CD8-positive, alpha-beta memory T cell (primary cell): ENCODE measurements at regions not wholly inside any gene's neighbourhood (a gene's known extent, or its start where the extent isn't known, plus 50 kb on each side); places are given as distances from the start of the nearest gene placed in this dataset.

Experiments used
- CTCF ChIA-PET: fragments of 350-600 bp; sonication (Branson Sonifier 250); formaldehyde crosslinking; loops from one replicate; lab custom pipeline; 2021; ENCODE audit warnings: antibody characterized with exemption; lab: Charles Lee
- POLR2A ChIA-PET: fragments of 350-600 bp; sonication (Branson Sonifier 250); formaldehyde crosslinking; loops from one replicate; lab custom pipeline; 2021; ENCODE audit warnings: antibody characterized with exemption; lab: Charles Lee
- DNase-seq, 5 donors: peaks; one replicate each; pipeline versions ENCODE4 v3.0.0 to v3.0.0-alpha.2; 2020 to 2022; ENCODE audit warnings: mixed read lengths in 1 of 5
- H3K27ac ChIP-seq: one replicate; pipeline ENCODE4 v1.7.0; 2013; ENCODE audit warnings: low read depth, mild to moderate bottlenecking, low read length, moderate library complexity
- H3K27me3 ChIP-seq: 2 replicates; pipeline ENCODE4 v1.7.0; 2013; ENCODE audit warnings: low read length, mild to moderate bottlenecking; ENCODE audit not compliant: insufficient read depth, poor library complexity, severe bottlenecking
- H3K36me3 ChIP-seq: 2 replicates; pipeline ENCODE4 v1.7.0; 2013; ENCODE audit warnings: mild to moderate bottlenecking, low read length, moderate library complexity; ENCODE audit not compliant: insufficient read depth
- H3K4me1 ChIP-seq: 2 replicates; pipeline ENCODE4 v1.7.0; 2013; ENCODE audit warnings: mild to moderate bottlenecking, low read length, moderate library complexity; ENCODE audit not compliant: insufficient read depth
- H3K4me3 ChIP-seq: 2 replicates; pipeline ENCODE4 v1.7.0; 2013; ENCODE audit warnings: mild to moderate bottlenecking, low read length
- H3K9me3 ChIP-seq: 2 replicates; pipeline ENCODE4 v1.7.0; 2013; ENCODE audit warnings: mild to moderate bottlenecking, low read length
- H3K27ac Mint-ChIP-seq, 8 donors: one replicate each; pipeline ENCODE4 v1.8.0; 2020 to 2021; ENCODE audit warnings: mixed read lengths in 8 of 8, mild to moderate bottlenecking in 6 of 8, inconsistent platforms in 3 of 8, moderate library complexity in 3 of 8
- H3K27me3 Mint-ChIP-seq, 2 donors: one replicate each; pipeline ENCODE4 v1.8.0; 2020 to 2021; ENCODE audit warnings: mixed read lengths in 2 of 2, mild to moderate bottlenecking in 1 of 2, moderate library complexity in 1 of 2
- H3K36me3 Mint-ChIP-seq, 3 donors: one replicate each; pipeline ENCODE4 v1.8.0; 2020 to 2021; ENCODE audit warnings: mixed read lengths in 3 of 3, inconsistent platforms in 1 of 3, mild to moderate bottlenecking in 1 of 3
- H3K4me1 Mint-ChIP-seq, 3 donors: one replicate each; pipeline ENCODE4 v1.8.0; 2020 to 2021; ENCODE audit warnings: mixed read lengths in 3 of 3, inconsistent platforms in 1 of 3, mild to moderate bottlenecking in 1 of 3
- H3K4me3 Mint-ChIP-seq, 7 donors: one replicate each; pipeline ENCODE4 v1.8.0; 2020 to 2021; ENCODE audit warnings: mixed read lengths in 7 of 7, mild to moderate bottlenecking in 6 of 7, moderate library complexity in 4 of 7, inconsistent platforms in 2 of 7
- H3K9me3 Mint-ChIP-seq, 5 donors: one replicate each; pipeline ENCODE4 v1.8.0; 2020 to 2022; ENCODE audit warnings: mixed read lengths in 5 of 5, mild to moderate bottlenecking in 3 of 5, moderate library complexity in 2 of 5, inconsistent platforms in 1 of 5

DNA sequence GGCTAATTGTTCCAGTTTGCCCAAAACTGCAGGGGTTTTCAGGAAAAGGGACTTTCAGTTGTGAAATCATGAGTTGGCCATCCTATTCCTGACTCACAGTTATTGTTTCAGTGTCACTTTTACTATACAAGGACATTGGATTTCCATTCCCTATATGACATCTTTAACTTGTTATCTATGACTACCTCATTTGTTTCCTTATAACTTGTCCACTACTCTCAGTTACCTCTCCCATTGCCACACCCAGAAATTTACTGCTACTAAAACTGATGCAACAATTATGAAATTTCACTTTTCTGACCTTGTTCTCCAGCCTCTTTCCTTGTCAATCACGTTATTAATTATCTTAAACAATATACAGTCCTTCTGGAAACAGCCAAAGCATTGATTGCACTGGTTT lies 116.5 kb upstream of the ZNF804A start:
- Mint-ChIP-seq H3K4me1 (no peaks in the 10 kb centered on the region), H3K27me3 (no peaks in the 10 kb centered on the region), H3K27ac (no peak overlapping the region), H3K36me3 (no peaks in the 10 kb centered on the region), H3K9me3 (peaks cover 3 to 33% (median 9%) of the 10 kb centered on the region in 5 donors), H3K4me3 (no peak overlapping the region)
- Histone ChIP-seq H3K9me3 (no peaks in the 10 kb centered on the region), H3K4me1 (no peaks in the 10 kb centered on the region), H3K36me3 (no peaks in the 10 kb centered on the region), H3K27me3 (no peaks in the 10 kb centered on the region), H3K27ac (no peak overlapping the region), H3K4me3 (no peak overlapping the region)
- ChIA-PET POLR2A (no interaction called here), CTCF (no interaction called here)
- no peak for DNase-seq

DNA sequence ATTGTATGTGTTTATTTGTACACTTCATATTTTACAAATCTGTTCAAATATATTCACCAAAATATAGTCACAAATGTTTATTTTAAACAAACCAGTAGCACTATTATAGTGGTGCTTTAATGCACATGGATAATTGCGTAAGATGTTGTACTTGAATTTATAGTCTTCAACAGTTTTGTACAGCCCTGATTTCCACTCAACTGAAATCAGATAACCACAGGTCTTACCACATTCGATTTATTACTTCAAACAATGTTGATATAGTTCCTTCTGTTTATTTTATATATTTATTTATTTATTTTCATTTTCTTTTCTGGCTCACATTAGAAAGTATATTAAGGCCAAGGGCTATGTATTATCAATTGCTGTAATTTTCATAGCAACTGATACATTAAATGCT lies 99.4 kb upstream of the ZNF804A start:
- no peak overlapping the region for H3K4me3 Mint-ChIP-seq
- Histone ChIP-seq H3K27ac (no peak overlapping the region), H3K9me3 (no peaks in the 10 kb centered on the region), H3K4me3 (no peak overlapping the region), H3K4me1 (no peaks in the 10 kb centered on the region), H3K27me3 (no peaks in the 10 kb centered on the region), H3K36me3 (no peaks in the 10 kb centered on the region)
- H3K36me3 Mint-ChIP-seq, result no peaks in the 10 kb centered on the region
- DNase-seq, result no peak
- no peak overlapping the region for H3K27ac Mint-ChIP-seq
- H3K4me1 Mint-ChIP-seq, result no peaks in the 10 kb centered on the region
- H3K27me3 Mint-ChIP-seq, result no peaks in the 10 kb centered on the region
- CTCF ChIA-PET, result no interaction called here
- POLR2A ChIA-PET, result no interaction called here
- H3K9me3 Mint-ChIP-seq, result peaks cover 2 to 19% (median 10%) of the 10 kb centered on the region in 5 donors

DNA sequence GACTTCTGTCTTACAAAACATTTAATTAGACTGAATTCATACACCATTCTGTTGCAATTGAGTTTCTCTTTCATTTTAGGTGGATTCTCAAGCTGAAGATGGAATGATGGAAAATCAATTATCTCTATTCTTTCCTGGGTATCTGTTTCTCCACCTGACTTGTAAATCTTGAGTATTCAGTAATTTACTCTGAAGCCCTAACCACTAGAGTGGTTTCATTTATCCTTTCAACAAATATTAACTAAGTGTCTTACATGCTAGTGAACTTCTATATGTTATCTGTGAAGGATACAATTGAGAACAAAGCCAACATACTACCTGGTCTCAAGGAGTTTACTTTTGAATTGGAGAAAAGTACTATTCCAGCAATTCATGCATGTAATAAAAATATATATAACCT lies 94.1 kb upstream of the ZNF804A start:
- POLR2A ChIA-PET, result no interaction called here
- Mint-ChIP-seq H3K9me3 (peaks cover 0 to 6% (median 0%) of the 10 kb centered on the region in 5 donors), H3K27ac (no peak overlapping the region), H3K4me3 (no peak overlapping the region), H3K4me1 (no peaks in the 10 kb centered on the region), H3K36me3 (no peaks in the 10 kb centered on the region), H3K27me3 (no peaks in the 10 kb centered on the region)
- H3K4me3 ChIP-seq, result no peak overlapping the region
- no peaks in the 10 kb centered on the region for H3K27me3 ChIP-seq
- no peaks in the 10 kb centered on the region for H3K36me3 ChIP-seq
- no peaks in the 10 kb centered on the region for H3K4me1 ChIP-seq
- CTCF ChIA-PET, result no interaction called here
- no peaks in the 10 kb centered on the region for H3K9me3 ChIP-seq
- DNase-seq, result no peak
- no peak overlapping the region for H3K27ac ChIP-seq

GRCh38 chr2:184507254-184507653 lies 91.1 kb upstream of the ZNF804A start:
- H3K9me3 ChIP-seq, result no peaks in the 10 kb centered on the region
- H3K36me3 ChIP-seq, result no peaks in the 10 kb centered on the region
- CTCF ChIA-PET, result no interaction called here
- no peaks in the 10 kb centered on the region for H3K27me3 Mint-ChIP-seq
- no peak overlapping the region for H3K27ac Mint-ChIP-seq
- H3K9me3 Mint-ChIP-seq, result peaks cover 0 to 4% (median 4%) of the 10 kb centered on the region in 5 donors
- no peak overlapping the region for H3K27ac ChIP-seq
- H3K4me1 ChIP-seq, result no peaks in the 10 kb centered on the region
- no peak for DNase-seq
- no peak overlapping the region for H3K4me3 Mint-ChIP-seq
- POLR2A ChIA-PET, result no interaction called here
- no peak overlapping the region for H3K4me3 ChIP-seq
- no peaks in the 10 kb centered on the region for H3K4me1 Mint-ChIP-seq
- H3K27me3 ChIP-seq, result no peaks in the 10 kb centered on the region
- no peaks in the 10 kb centered on the region for H3K36me3 Mint-ChIP-seq

GRCh38 chr2:184517402-184517801 lies 80.9 kb upstream of the ZNF804A start:
- Histone ChIP-seq H3K36me3 (no peaks in the 10 kb centered on the region), H3K9me3 (no peaks in the 10 kb centered on the region), H3K27me3 (no peaks in the 10 kb centered on the region), H3K4me3 (no peak overlapping the region), H3K4me1 (no peaks in the 10 kb centered on the region), H3K27ac (no peak overlapping the region)
- Mint-ChIP-seq H3K4me3 (no peak overlapping the region), H3K4me1 (no peaks in the 10 kb centered on the region), H3K36me3 (no peaks in the 10 kb centered on the region), H3K27me3 (no peaks in the 10 kb centered on the region), H3K27ac (no peak overlapping the region), H3K9me3 (peaks cover 0 to 23% (median 4%) of the 10 kb centered on the region in 5 donors)
- ChIA-PET CTCF (no interaction called here), POLR2A (no interaction called here)
- DNase-seq, result no peak

GRCh38 chr2:184520441-184520840 lies 77.9 kb upstream of the ZNF804A start:
- Mint-ChIP-seq H3K36me3 (no peaks in the 10 kb centered on the region), H3K27ac (no peak overlapping the region), H3K9me3 (peaks cover 0 to 9% (median 4%) of the 10 kb centered on the region in 5 donors), H3K4me1 (no peaks in the 10 kb centered on the region), H3K4me3 (no peak overlapping the region), H3K27me3 (no peaks in the 10 kb centered on the region)
- H3K27me3 ChIP-seq, result no peaks in the 10 kb centered on the region
- no peak overlapping the region for H3K27ac ChIP-seq
- H3K36me3 ChIP-seq, result no peaks in the 10 kb centered on the region
- H3K9me3 ChIP-seq, result no peaks in the 10 kb centered on the region
- H3K4me3 ChIP-seq, result no peak overlapping the region
- ChIA-PET POLR2A (no interaction called here), CTCF (no interaction called here)
- no peak for DNase-seq
- H3K4me1 ChIP-seq, result no peaks in the 10 kb centered on the region

DNA sequence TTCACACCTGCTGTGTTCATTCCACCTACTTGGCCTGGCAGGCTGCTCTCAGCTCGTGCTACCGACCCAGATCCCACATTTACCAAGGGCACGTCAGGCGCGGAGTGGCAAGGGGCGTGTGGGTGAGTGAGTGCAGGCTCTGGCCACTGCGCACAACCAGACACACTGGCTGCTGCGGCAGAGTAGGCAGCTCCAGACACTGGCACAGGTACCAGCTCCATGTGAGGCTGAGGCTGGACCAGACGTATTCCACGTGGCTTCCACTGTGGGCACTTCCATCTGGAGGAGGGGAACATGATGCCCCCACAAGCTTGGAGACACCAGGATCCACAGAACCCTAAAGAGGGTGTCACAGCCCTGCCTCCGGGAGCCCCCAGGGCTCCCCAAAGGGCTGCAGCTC lies 74.6 kb upstream of the ZNF804A start:
- no peaks in the 10 kb centered on the region for H3K4me1 ChIP-seq
- DNase-seq, result peak in 1 of 5 donors; percentile 37
- Mint-ChIP-seq H3K4me1 (no peaks in the 10 kb centered on the region), H3K36me3 (no peaks in the 10 kb centered on the region), H3K9me3 (peaks cover 8 to 23% (median 12%) of the 10 kb centered on the region in 5 donors), H3K27ac (no peak overlapping the region), H3K4me3 (no peak overlapping the region), H3K27me3 (no peaks in the 10 kb centered on the region)
- ChIA-PET CTCF (no interaction called here), POLR2A (no interaction called here)
- no peak overlapping the region for H3K4me3 ChIP-seq
- H3K27me3 ChIP-seq, result no peaks in the 10 kb centered on the region
- H3K36me3 ChIP-seq, result no peaks in the 10 kb centered on the region
- no peak overlapping the region for H3K27ac ChIP-seq
- no peaks in the 10 kb centered on the region for H3K9me3 ChIP-seq

DNA sequence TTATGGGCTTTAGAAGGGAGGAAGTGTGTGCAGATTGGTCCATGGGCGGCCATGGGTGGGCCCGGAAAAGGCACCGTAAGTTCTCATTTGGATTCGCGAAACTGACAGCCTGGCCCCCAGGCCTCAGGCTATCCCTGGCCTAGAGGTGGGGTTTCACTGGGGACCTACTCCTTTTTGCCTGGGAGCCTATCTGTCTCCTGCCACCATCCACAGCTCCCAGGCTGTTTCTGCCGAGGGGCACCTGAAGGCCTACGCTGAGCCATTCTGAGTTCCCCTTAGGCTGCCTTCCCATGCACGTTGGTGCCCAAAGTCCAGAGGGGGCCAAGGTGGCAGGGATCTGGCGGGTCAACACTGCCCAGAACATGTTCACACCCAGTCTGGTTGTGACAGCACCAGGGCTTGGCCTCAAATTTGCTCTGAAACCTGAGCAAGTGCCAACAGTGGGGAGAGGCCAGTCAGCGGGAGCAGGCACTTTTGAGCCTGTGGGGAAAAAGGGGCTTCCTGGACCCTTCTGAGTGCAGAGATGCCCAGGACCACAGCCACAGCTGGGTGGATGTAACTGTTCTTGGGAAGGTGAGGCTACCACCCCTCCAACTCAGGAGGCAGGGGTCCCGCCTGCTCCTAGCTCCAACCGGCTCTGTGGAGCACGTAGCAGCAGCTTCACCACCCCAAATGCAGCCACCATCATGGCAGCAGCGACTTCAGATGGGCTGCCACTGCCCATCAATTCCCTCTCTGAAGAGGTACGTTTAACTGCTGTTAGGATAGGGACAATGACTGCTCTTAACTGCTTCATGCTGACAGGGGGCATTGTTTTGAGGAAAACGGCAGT lies 73.6 kb upstream of the ZNF804A start:
- H3K9me3 ChIP-seq, result no peaks in the 10 kb centered on the region
- H3K4me1 ChIP-seq, result no peaks in the 10 kb centered on the region
- peak in 1 of 5 donors; percentile 15 for DNase-seq
- ChIA-PET CTCF (no interaction called here), POLR2A (no interaction called here)
- no peaks in the 10 kb centered on the region for H3K4me1 Mint-ChIP-seq
- H3K36me3 Mint-ChIP-seq, result no peaks in the 10 kb centered on the region
- no peak overlapping the region for H3K4me3 ChIP-seq
- H3K27me3 Mint-ChIP-seq, result no peaks in the 10 kb centered on the region
- no peak overlapping the region for H3K27ac ChIP-seq
- no peak overlapping the region for H3K4me3 Mint-ChIP-seq
- H3K36me3 ChIP-seq, result no peaks in the 10 kb centered on the region
- no peak overlapping the region for H3K27ac Mint-ChIP-seq
- H3K27me3 ChIP-seq, result no peaks in the 10 kb centered on the region
- H3K9me3 Mint-ChIP-seq, result peaks cover 10 to 30% (median 16%) of the 10 kb centered on the region in 5 donors
